ENCODE measurements at regions not wholly inside any gene's neighbourhood (a gene's known extent, or its start where the extent isn't known, plus 50 kb on each side); places are given as distances from the start of the nearest gene placed in this dataset.

- DNase-seq (ENCODE audit: low read depth) = no peak
Observed at GRCh38 chr5:158349987-158350386, 491.0 kb upstream of the CLINT1 start.

DNA sequence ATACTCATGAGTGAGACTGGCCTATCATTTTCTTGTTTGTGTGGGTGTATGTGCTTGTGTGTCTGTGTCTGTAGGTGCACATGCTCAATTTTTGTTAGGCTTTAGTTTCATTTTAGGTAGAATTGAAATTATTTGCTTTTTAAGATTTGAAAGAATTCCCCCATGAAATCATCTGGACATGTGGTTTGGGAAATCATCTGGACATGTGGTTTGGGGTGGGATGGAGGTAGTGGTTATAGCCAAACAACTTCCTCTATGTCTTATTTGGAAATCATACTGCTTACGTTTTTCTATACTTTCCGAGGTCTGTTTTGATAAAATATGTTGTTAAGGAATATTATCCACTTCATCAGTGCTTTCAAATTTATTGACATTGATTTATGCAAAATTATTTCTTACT lies 485.4 kb upstream of the CLINT1 start:
- ChIA-PET CTCF (no interaction called here), POLR2A (no interaction called here)
- H3K4me3 ChIP-seq (ENCODE audit: low read depth, low read length) = no peak overlapping the region
- H3K27me3 ChIP-seq (ENCODE audit: control insufficient read depth, insufficient read depth, low read length) = no peaks in the 10 kb centered on the region
- TF ChIP-seq, protein P1, sequence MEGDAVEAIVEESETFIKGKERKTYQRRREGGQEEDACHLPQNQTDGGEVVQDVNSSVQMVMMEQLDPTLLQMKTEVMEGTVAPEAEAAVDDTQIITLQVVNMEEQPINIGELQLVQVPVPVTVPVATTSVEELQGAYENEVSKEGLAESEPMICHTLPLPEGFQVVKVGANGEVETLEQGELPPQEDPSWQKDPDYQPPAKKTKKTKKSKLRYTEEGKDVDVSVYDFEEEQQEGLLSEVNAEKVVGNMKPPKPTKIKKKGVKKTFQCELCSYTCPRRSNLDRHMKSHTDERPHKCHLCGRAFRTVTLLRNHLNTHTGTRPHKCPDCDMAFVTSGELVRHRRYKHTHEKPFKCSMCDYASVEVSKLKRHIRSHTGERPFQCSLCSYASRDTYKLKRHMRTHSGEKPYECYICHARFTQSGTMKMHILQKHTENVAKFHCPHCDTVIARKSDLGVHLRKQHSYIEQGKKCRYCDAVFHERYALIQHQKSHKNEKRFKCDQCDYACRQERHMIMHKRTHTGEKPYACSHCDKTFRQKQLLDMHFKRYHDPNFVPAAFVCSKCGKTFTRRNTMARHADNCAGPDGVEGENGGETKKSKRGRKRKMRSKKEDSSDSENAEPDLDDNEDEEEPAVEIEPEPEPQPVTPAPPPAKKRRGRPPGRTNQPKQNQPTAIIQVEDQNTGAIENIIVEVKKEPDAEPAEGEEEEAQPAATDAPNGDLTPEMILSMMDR (IDR thresholded peaks at IDR 0.05; ENCODE audit: insufficient read depth, low read depth, low read length) = no peak
- DNase-seq (ENCODE audit: low read depth) = no peak
- no peaks in the 10 kb centered on the region for H3K36me3 ChIP-seq (ENCODE audit: control insufficient read depth, insufficient read depth, low read length)

More at GRCh38 chr5:158349987-158350386, 491.0 kb upstream of the CLINT1 start:
- Histone ChIP-seq H3K36me3 (ENCODE audit: control insufficient read depth, insufficient read depth, low read length) (no peaks in the 10 kb centered on the region), H3K4me3 (ENCODE audit: low read depth, low read length) (no peak overlapping the region), H3K27me3 (ENCODE audit: control insufficient read depth, insufficient read depth, low read length) (no peaks in the 10 kb centered on the region)
- POLR2A ChIA-PET = no interaction called here
- TF ChIP-seq, protein P1 (IDR thresholded peaks at IDR 0.05; ENCODE audit: insufficient read depth, low read depth, low read length) = no peak
- CTCF ChIA-PET = no interaction called here

- no peak for DNase-seq (ENCODE audit: low read depth)
- TF ChIP-seq, protein P1 (IDR thresholded peaks at IDR 0.05; ENCODE audit: insufficient read depth, low read depth, low read length) = no peak
- H3K4me3 ChIP-seq (ENCODE audit: low read depth, low read length) = no peak overlapping the region
- ChIA-PET CTCF (no interaction called here), POLR2A (no interaction called here)
- no peaks in the 10 kb centered on the region for H3K27me3 ChIP-seq (ENCODE audit: control insufficient read depth, insufficient read depth, low read length)
- no peaks in the 10 kb centered on the region for H3K36me3 ChIP-seq (ENCODE audit: control insufficient read depth, insufficient read depth, low read length)
Observed at GRCh38 chr5:158340608-158341007, 481.7 kb upstream of the CLINT1 start.

DNA sequence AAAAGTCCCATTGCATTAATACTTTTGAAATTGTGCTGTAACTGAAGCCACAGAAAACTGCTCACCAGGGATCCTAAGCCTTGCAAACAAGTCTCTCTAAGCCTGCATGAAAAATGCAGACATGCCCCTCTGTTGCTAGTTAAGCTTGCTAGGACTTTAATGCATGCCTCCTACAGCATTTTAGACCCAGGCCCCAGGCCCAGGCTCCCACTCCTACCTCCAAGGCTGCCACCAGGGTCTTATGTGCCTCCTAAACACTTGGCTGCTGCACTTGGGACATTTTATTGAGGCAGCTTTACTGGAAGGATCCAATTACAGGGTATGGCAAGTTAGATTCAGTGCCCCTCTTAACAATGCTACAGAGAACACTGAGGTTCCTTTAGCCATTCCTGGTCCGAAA lies 467.3 kb upstream of the CLINT1 start:
- H3K4me3 ChIP-seq (ENCODE audit: low read depth, low read length) = no peak overlapping the region
- no peaks in the 10 kb centered on the region for H3K27me3 ChIP-seq (ENCODE audit: control insufficient read depth, insufficient read depth, low read length)
- ChIA-PET CTCF (no interaction called here), POLR2A (no interaction called here)
- DNase-seq (ENCODE audit: low read depth) = no peak
- TF ChIP-seq, protein P1 (IDR thresholded peaks at IDR 0.05; ENCODE audit: insufficient read depth, low read depth, low read length) = no peak
- H3K36me3 ChIP-seq (ENCODE audit: control insufficient read depth, insufficient read depth, low read length) = no peaks in the 10 kb centered on the region

GRCh38 chr5:158324236-158324635 lies 465.3 kb upstream of the CLINT1 start:
- POLR2A ChIA-PET = no interaction called here
- Histone ChIP-seq H3K36me3 (ENCODE audit: control insufficient read depth, insufficient read depth, low read length) (no peaks in the 10 kb centered on the region), H3K27me3 (ENCODE audit: control insufficient read depth, insufficient read depth, low read length) (no peaks in the 10 kb centered on the region), H3K4me3 (ENCODE audit: low read depth, low read length) (no peak overlapping the region)
- DNase-seq (ENCODE audit: low read depth) = no peak
- CTCF ChIA-PET = no interaction called here
- TF ChIP-seq, protein P1 (IDR thresholded peaks at IDR 0.05; ENCODE audit: insufficient read depth, low read depth, low read length) = no peak
